ENCODE measurements at regions not wholly inside any gene's neighbourhood (a gene's known extent, or its start where the extent isn't known, plus 50 kb on each side); places are given as distances from the start of the nearest gene placed in this dataset.
A peak's percentile ranks its signal among the peaks of the same experiment; 100 is the strongest.

DNA sequence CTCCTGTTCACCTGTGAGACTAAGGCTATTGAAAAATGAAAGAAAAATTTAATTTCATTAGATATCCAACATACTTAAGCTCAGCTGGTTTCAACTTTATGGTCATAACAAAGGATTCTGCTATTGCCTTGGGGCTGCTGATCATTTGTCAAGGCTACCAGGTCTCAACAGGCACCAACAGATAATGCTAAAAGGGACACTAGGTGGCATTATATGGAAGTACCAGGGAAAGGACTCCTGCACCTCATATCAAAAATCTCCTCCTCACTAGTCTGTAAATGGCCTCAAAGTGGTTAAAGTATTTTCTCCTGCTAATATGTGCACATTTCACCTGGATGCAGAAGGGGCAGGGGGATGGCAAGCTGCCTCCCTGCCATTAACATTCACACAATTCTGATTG is 167.9 kb upstream of the REG3A start:
- DNase-seq = no peak

DNA sequence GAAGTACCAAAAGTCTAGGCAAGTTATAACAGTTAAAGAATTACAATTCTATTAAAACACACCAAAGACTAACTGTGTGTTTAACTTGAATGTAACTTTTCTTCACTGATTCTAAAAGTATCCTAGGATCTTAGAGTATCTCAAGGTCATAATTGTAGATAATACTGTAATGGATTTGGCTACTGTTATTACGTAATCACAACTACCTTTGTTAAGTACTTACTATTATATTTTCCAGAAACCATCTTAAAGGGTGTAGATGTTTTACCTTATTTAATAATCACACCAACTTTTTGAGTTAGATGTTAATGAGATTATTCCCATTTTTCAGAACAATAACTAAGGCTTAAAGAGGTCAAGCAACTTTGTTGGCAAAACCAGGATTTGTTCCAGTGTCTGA is 161.3 kb upstream of the REG3A start:
- no peak for DNase-seq

DNA sequence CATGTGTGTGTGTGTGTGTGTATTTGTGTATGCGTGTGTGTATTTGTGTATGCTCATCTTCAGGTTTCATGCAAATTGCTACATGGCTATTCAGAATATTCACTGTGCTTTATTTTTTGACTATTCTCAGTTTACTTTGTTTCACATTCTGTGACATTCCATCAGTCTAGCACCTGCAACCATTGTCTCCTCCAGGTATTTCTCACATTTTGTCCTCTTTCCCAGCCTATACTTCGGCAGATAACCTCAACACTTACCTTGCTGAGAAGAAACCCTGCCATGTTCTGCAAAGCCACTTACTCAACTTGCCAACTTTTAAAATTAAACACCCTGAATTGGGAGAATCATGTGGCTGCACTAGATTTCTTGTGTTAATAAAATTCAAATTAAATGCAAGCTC is 135.4 kb upstream of the REG3A start:
- no peak for DNase-seq

DNA sequence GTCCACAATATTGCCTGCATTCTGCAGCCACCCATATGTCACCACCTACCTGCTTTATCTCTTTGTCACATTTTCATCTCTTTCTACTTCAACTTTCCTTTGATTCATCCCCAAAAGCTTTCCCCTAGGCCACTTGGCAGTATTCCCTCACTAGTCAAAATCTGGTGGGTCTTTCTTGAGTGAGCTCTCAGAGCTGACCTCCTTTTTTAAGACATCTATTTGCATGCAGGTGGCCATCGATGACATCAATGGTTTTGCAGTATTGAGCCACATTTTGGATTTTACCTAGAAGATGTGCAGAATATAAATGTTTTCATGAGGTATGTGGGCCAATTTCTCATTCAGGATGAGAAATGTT is 133.4 kb upstream of the REG3A start:
- DNase-seq = no peak

DNA sequence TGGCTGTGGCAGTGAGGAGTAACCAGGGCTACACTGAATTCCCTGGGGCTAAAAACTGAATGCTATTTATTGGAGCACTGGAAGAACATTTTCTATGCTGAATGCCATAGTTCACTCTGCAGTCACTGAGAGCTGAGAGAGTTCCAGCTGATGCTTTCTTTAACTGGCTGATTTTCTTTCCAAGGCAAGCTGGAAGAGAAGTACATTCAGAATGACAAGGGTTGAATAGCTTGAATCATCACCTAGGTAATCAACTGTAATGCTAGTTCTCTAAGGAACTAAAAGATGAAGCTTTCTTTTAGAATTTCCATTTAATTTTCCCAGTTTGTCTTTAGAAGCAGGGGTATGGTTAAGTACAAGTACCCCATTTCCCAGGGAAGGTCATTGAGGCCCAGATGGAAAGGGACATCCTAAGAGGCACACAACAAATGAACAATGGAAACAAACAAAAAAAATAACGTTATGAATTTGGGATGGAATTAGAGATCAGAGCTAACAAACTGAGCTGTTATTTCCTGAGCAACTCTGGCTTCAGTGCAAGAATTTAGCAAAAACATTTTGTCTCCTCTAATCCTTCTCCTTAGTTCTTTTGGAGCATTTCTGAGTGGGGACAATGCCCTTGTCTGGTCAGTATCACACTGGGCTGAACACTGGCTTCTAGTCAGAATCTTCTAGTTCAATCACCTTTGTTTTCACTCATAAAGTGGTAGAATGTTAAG is 132.8 kb upstream of the REG3A start:
- DNase-seq = no peak

DNA sequence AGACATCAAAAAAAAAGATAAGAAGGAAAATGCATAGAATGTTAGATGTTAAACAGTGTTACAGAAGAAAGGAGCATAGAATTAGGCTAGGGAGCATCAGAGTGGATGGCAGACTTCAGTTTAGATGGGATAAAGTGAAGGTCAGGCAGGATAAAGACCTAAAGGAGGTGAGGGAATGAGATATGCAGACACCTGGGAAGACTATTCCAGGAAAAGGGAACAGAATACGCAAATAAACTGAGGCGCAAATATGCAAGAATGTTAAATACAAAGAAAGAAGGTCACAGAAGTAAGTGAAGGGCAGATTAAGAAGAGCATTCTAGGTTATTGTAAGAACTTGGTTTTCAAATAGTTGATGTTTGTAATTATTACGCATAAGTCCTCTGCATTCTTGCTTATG is 116.3 kb upstream of the REG3A start:
- DNase-seq = no peak

DNA sequence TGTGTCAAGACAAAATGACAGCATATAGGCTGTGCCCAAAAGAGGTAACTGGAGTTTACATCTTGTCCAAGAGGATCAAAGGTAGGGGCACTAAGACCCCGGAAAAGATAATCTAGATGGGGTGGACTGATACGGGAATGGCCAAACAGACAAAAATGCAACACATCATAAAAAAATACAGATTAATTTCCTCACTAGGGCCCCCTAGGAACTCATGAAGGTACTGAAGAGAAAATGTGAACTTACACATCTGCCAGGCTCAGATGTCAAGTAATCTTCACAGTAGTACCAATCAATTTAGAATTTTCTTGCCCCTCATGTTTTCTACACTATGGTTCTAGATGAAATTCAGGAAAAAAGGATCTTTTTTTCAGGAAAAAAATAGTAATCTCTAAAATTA is 115.6 kb upstream of the REG3A start:
- DNase-seq = no peak

DNA sequence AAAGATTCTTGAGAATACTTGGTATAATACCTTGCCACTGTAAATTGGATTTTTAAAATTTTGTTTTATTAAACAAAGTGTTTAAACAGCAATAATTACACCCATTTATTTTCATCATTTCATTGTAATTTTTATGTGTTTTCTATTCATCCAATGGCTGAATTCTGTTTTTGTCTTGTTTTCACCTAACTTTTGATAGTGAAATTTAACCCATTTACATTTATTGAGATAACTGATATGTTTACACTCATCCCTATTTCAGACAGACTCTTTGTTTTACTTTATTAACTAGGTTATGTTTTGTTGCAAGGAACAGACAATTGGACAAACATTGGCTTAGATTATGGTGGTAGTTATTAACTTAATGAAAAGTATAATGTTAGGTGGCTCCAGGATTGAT is 113.1 kb upstream of the REG3A start:
- no peak for DNase-seq

DNA sequence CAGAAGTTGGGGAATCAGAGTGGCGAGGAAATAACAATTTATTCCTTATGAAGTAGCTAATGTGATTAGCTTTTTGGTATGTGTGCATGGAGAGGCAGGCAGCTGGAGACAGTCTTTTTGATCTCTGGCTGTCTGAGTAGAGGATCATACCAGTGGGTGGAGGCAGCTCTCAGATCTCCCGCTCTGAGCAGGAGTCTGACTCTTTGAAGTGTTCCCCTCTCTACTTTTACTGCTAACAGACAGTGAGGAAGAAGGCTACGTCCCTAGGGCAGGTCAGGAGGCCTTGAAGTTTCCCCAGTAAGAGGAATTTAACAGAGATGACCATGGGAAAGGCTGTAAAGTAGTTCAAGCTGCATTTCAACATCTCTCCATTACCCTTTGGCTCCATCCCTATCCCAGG is 111.9 kb upstream of the REG3A start:
- DNase-seq = no peak

DNA sequence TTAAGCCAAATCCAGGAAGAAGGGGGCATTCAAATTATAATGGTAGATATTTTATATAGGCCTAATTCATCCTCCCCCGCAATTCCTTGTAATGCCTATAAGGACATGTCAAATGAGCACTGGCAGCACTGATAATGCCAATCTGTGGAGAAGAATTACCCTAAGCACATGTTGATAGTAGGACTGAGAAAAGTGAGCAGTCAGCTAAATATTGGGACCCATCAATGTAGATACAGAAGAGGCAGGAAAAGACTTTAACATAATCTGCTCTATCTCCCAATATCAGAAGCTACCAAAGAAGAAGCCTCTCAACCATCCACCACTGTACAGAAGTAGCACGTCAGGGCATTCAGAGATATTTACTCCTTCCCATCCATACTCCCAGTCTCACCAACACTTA is 101.3 kb upstream of the REG3A start:
- no peak for DNase-seq

DNA sequence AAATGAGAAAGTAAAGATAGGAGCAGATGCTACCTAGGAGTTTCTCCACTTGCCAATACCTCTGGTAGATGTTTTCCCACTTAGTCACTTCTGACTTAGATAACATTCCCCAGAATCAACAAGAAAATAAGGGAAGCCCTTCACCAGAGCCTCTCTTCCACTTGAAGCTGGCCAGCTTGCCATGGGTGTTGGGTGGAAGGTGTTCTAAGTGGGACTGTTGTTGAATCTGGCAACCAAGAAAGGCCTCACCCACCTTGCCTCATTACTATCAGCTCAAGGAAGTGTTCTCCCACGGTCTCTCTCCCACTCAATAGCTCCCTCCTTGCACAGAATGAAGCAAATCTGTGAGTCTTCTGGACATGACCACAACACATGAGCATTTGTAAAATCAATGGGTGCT is 100.4 kb upstream of the REG3A start:
- DNase-seq = no peak

DNA sequence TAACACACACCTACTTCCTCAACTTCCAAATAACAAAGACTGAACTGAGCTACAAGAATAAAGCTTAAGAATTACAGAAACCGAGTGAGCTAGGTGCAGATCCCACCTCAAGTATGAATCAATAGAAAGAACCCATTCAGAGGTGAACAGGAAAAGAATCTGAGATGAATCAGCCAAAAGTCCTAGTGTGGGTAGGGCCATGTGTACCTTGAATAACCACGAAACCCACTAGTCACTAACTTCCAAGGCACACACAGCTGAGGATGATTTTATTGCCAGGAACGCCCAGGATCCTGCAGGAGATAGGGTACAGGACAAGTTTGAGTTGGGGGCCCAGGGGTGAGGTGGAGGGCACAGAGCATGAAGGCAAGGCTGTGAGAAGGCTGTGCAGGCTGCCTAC is 99.7 kb upstream of the REG3A start:
- no peak for DNase-seq

DNA sequence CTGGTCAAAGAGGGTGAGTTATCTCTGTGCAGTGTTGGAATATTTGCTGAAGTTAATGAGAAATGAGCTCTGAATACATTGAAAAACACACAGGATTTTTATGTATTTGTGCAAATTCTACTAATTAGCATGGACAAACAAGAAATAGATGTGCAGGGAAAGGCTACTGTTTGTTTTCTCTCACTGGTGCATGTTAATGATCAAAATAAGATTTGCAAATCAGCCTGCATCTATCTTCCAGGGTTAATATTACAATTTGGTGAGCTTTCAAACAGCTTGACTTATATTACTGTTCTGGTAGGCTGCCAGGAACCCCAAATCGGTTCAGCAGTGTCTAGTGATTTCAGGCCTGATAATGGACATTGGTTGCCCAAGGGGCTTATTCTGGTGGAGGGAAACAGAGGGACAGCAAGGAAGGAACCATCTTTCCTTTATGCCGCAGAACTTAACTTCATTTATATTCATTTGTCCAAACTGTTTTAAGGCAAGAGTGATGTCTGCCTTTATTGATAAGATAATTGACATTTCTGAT is 93.8 kb upstream of the REG3A start:
- DNase-seq = no peak

DNA sequence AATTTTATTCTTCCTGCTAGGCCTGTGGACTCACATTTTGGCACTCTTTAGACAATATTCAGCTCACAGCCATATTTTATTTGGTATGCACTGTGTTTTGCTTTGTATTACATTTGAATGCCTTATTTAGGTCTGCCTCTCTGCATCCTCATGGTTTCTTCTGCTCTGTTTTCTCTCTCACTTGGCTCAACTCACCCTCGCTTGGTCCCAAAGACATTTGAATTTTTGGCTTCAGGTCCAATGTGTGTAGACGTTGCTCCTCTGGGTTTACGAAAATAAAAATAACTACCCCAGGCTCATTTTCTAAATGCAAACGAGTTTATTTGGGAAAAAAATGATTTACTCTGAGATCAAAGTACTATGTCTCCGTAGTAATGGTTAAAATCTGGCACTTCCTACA is 91.1 kb upstream of the REG3A start:
- DNase-seq = no peak

DNA sequence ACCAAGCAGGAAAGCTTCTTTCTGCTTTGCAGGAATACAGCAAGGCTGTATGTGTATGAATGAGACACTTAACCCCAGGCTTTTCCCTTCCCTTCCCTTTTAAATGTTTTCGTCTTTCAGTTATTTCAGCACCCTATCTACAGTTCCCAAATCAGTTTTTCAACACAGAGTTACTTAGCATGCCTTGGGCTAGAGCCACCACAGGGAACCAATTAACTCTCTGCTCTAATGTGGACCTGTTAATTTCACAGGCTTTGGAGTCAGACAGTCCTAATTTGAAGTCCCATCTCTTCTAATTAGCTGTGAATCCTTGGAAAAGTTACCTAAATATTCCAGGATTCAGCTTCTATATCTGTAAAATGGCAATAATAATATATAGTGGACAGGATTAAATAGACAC is 89.2 kb upstream of the REG3A start:
- no peak for DNase-seq

DNA sequence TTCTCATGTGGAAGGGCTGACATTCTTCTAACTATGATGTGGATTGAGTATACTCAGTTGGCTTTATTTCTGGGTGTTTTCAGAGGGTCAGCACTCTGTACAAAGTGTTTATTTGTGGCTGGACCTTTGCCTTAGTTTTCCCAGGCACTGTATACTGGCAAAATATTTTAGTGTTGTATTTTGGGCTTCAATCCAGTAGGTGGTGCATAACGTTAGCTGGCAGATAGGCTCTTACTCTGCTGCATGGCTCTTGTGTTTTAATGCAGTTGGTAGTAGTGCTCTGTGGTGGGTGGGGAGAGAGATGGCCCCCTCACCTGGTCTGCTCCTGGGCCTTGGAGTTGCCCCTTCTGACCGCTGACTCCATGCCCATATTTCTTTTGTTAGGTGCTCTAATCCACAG is 75.6 kb upstream of the REG3A start:
- DNase-seq = peak; percentile 10

DNA sequence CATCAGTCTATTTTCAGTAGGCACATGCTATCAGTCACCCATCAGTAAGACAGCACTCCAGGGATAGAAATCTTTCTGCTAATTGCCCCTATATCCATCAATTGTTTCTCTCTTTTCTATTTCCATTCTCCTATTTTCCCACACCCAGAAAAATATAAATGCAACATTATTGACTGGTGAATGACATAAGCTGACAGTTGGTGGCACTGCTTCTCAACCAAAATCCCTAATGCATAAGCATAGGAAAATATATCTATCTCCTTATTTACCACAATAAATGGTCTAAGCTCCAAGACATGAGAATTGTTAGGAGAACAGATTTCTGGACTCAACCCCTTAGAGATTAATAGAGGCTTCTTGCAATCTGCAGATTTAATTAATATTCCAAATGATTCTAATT is 64.0 kb upstream of the REG3A start:
- no peak for DNase-seq

DNA sequence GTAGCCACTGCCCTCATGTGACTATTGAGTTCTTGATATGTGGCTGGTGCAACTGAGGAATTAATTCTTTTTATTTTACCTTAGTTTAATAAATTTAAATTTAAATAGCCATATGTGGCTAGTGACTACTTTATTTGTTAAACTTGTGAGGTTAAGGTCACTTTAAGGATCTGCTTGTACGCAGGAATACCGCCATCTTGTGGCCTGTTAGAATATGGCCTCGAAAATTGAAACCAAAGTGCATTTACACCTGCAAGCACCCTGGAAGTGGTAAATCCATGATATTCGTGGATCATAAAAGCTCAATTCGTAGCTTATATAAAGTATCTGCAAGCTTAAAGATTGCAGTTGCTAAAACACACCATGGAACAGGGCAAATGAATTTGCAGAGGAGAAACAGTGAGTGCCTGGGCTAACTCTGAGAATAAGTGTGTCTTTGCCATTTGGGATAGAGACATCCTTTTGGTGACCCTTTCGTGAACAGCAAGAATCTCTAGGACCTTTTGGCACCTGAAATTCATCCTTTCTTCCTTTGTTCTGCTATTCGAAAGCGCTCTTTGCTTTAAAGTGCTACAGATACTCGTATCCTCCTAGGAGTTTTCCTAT is 59.9 kb upstream of the REG3A start:
- peak; percentile 76 for DNase-seq

DNA sequence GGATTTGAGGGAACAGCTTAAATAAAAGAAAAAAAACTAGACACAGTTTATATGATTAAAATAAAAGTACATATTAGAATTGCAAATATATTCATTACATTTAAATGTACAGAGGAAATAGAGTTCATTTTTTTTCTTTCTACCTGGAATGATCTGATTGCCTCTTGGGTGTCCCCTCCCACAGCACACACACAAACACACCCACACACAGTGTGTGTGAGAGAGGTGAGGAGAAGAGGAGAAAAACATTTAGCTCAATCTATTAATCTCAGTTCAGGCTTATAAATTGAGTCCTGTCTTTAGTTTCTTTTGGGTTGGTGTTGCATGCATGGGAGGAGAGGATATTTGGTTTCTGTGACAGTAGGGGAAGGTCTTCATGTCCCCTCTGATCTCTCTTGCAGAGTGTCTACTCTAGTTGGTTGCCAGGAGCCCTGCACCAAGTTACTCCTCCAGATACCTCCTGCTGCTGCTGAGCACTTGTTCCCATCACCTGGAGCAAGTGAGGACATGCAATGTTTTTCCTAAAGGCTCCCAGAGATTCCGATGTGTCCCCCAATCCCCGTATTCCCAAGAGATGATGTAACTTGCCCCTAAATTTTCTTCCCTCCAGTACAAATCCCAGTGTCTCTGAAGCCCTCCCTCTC is 50.8 kb upstream of the REG3A start:
- no peak for DNase-seq
